Stimulated activated naive CD8-positive, alpha-beta T cell treated with anti-CD3 and anti-CD28 coated beads, Interleukin-15, amount 100 ng/mL, for 72 hours (primary cell): ENCODE measurements at regions not wholly inside any gene's neighbourhood (a gene's known extent, or its start where the extent isn't known, plus 50 kb on each side); places are given as distances from the start of the nearest gene placed in this dataset.

Experiments used
- ATAC-seq: fragments of 150-1000 bp; cut with Tn5 transposase; 2 replicates; pipeline ENCODE4 v1.10.0; 2021; ENCODE audit warnings: mild to moderate bottlenecking, moderate library complexity
- DNase-seq, 2 donors: peaks; one replicate each; pipeline ENCODE4 v3.0.0; 2021 to 2022
- H3K27ac Mint-ChIP-seq, 2 donors: one replicate each; pipeline ENCODE4 v1.8.0; 2022; ENCODE audit warnings: mild to moderate bottlenecking in 2 of 2, mixed read lengths in 2 of 2, moderate library complexity in 2 of 2
- H3K27me3 Mint-ChIP-seq: one replicate; pipeline ENCODE4 v1.8.0; 2022; ENCODE audit warnings: mixed read lengths
- H3K4me1 Mint-ChIP-seq: one replicate; pipeline ENCODE4 v1.8.0; 2022; ENCODE audit warnings: mild to moderate bottlenecking, mixed read lengths
- H3K4me3 Mint-ChIP-seq, 2 donors: one replicate each; pipeline ENCODE4 v1.8.0; 2022; ENCODE audit warnings: mild to moderate bottlenecking in 2 of 2, mixed read lengths in 2 of 2, moderate library complexity in 1 of 2
- H3K9me3 Mint-ChIP-seq, 2 donors: one replicate each; pipeline ENCODE4 v1.8.0; 2022; ENCODE audit warnings: mixed read lengths in 2 of 2

- Mint-ChIP-seq H3K4me1 (no peaks in the 10 kb centered on the region), H3K27ac (no peak overlapping the region), H3K9me3 (no peaks in the 10 kb centered on the region), H3K4me3 (no peak overlapping the region), H3K27me3 (peaks cover 9% of the 10 kb centered on the region)
- DNase-seq (no peak), ATAC-seq (no peak)
Measured at GRCh38 chr3:53996141-53996874, 104.6 kb upstream of the SELENOK start.

- ATAC-seq: no peak
- no peak overlapping the region for H3K27ac Mint-ChIP-seq
- no peak for DNase-seq
- H3K27me3 Mint-ChIP-seq: peaks cover 9% of the 10 kb centered on the region
- H3K4me1 Mint-ChIP-seq: no peaks in the 10 kb centered on the region
- no peaks in the 10 kb centered on the region for H3K9me3 Mint-ChIP-seq
- H3K4me3 Mint-ChIP-seq: no peak overlapping the region
Measured at GRCh38 chr3:53994986-53995603, 103.4 kb upstream of the SELENOK start.

- Mint-ChIP-seq H3K27ac (no peak overlapping the region), H3K9me3 (no peaks in the 10 kb centered on the region), H3K27me3 (no peaks in the 10 kb centered on the region), H3K4me3 (no peak overlapping the region), H3K4me1 (no peaks in the 10 kb centered on the region)
- ATAC-seq (no peak), DNase-seq (no peak)
Measured at GRCh38 chr3:53991240-53991639, 99.6 kb upstream of the SELENOK start.

- Mint-ChIP-seq H3K9me3 (no peaks in the 10 kb centered on the region), H3K4me3 (no peak overlapping the region), H3K27ac (no peak overlapping the region), H3K4me1 (no peaks in the 10 kb centered on the region), H3K27me3 (no peaks in the 10 kb centered on the region)
- ATAC-seq: no peak
- no peak for DNase-seq
Measured at GRCh38 chr3:53989946-53990345, 98.3 kb upstream of the SELENOK start.

- no peak for ATAC-seq
- H3K27ac Mint-ChIP-seq: no peak overlapping the region
Measured at GRCh38 chr3:53989451-53989850, 97.8 kb upstream of the SELENOK start.

GRCh38 chr3:53978386-53978785 is 86.7 kb upstream of the SELENOK start:
- H3K27me3 Mint-ChIP-seq: no peaks in the 10 kb centered on the region
- no peak overlapping the region for H3K27ac Mint-ChIP-seq
- DNase-seq (no peak), ATAC-seq (no peak)
- H3K9me3 Mint-ChIP-seq: peaks cover 25 to 29% of the 10 kb centered on the region in 2 donors
- H3K4me1 Mint-ChIP-seq: no peaks in the 10 kb centered on the region
- H3K4me3 Mint-ChIP-seq: no peak overlapping the region

More at GRCh38 chr3:53989451-53989850, 97.8 kb upstream of the SELENOK start:
- peaks cover 0 to 2% of the 10 kb centered on the region in 2 donors for H3K9me3 Mint-ChIP-seq
- H3K4me1 Mint-ChIP-seq: no peaks in the 10 kb centered on the region
- no peak overlapping the region for H3K4me3 Mint-ChIP-seq
- no peaks in the 10 kb centered on the region for H3K27me3 Mint-ChIP-seq
- DNase-seq: no peak

- Mint-ChIP-seq H3K9me3 (peaks cover 33 to 38% of the 10 kb centered on the region in 2 donors), H3K27ac (no peak overlapping the region), H3K27me3 (no peaks in the 10 kb centered on the region), H3K4me1 (no peaks in the 10 kb centered on the region), H3K4me3 (no peak overlapping the region)
- ATAC-seq (no peak), DNase-seq (no peak)
Measured at GRCh38 chr3:53975382-53975781, 83.7 kb upstream of the SELENOK start.

- DNase-seq (no peak), ATAC-seq (no peak)
- Mint-ChIP-seq H3K27me3 (no peaks in the 10 kb centered on the region), H3K4me3 (no peak overlapping the region), H3K9me3 (peaks cover 33% of the 10 kb centered on the region in 2 donors), H3K27ac (peak overlapping the region in 1 of 2 donors; percentile 59), H3K4me1 (no peaks in the 10 kb centered on the region)
Measured at GRCh38 chr3:53974324-53974723, 82.7 kb upstream of the SELENOK start.

GRCh38 chr3:53973905-53974304 is 82.2 kb upstream of the SELENOK start:
- no peaks in the 10 kb centered on the region for H3K27me3 Mint-ChIP-seq
- H3K27ac Mint-ChIP-seq: no peak overlapping the region
- no peak overlapping the region for H3K4me3 Mint-ChIP-seq
- peaks cover 33% of the 10 kb centered on the region in 2 donors for H3K9me3 Mint-ChIP-seq
- ATAC-seq: no peak
- no peaks in the 10 kb centered on the region for H3K4me1 Mint-ChIP-seq
- no peak for DNase-seq

GRCh38 chr3:53970661-53971060 is 79.0 kb upstream of the SELENOK start:
- Mint-ChIP-seq H3K27me3 (no peaks in the 10 kb centered on the region), H3K9me3 (peaks cover 25 to 28% of the 10 kb centered on the region in 2 donors), H3K4me1 (no peaks in the 10 kb centered on the region), H3K27ac (no peak overlapping the region), H3K4me3 (no peak overlapping the region)
- DNase-seq (no peak), ATAC-seq (no peak)

GRCh38 chr3:53969086-53969485 is 77.4 kb upstream of the SELENOK start:
- Mint-ChIP-seq H3K27ac (no peak overlapping the region), H3K9me3 (peaks cover 17 to 24% of the 10 kb centered on the region in 2 donors), H3K27me3 (no peaks in the 10 kb centered on the region), H3K4me3 (no peak overlapping the region), H3K4me1 (no peaks in the 10 kb centered on the region)
- DNase-seq (no peak), ATAC-seq (no peak)

- Mint-ChIP-seq H3K9me3 (no peaks in the 10 kb centered on the region), H3K27ac (no peak overlapping the region), H3K27me3 (peaks cover 15% of the 10 kb centered on the region), H3K4me3 (no peak overlapping the region), H3K4me1 (no peaks in the 10 kb centered on the region)
- ATAC-seq (no peak), DNase-seq (no peak)
Measured at GRCh38 chr3:53965291-53965690, 73.6 kb upstream of the SELENOK start.

GRCh38 chr3:53957831-53958230 is 66.2 kb upstream of the SELENOK start:
- no peak for DNase-seq
- peaks cover 21% of the 10 kb centered on the region for H3K27me3 Mint-ChIP-seq
- no peaks in the 10 kb centered on the region for H3K4me1 Mint-ChIP-seq
- no peak for ATAC-seq
- H3K27ac Mint-ChIP-seq: no peak overlapping the region
- H3K4me3 Mint-ChIP-seq: no peak overlapping the region
- no peaks in the 10 kb centered on the region for H3K9me3 Mint-ChIP-seq

GRCh38 chr3:53956586-53956985 is 64.9 kb upstream of the SELENOK start:
- ATAC-seq (no peak), DNase-seq (no peak)
- peaks cover 18% of the 10 kb centered on the region for H3K27me3 Mint-ChIP-seq
- no peaks in the 10 kb centered on the region for H3K9me3 Mint-ChIP-seq
- H3K4me1 Mint-ChIP-seq: no peaks in the 10 kb centered on the region
- H3K27ac Mint-ChIP-seq: no peak overlapping the region
- no peak overlapping the region for H3K4me3 Mint-ChIP-seq

- no peak for ATAC-seq
- no peak overlapping the region for H3K4me3 Mint-ChIP-seq
- no peak for DNase-seq
Measured at GRCh38 chr3:53949541-53949940, 57.9 kb upstream of the SELENOK start.

GRCh38 chr3:53948174-53948573 is 56.5 kb upstream of the SELENOK start:
- Mint-ChIP-seq H3K4me3 (no peak overlapping the region), H3K9me3 (peaks cover 10 to 13% of the 10 kb centered on the region in 2 donors), H3K4me1 (no peaks in the 10 kb centered on the region), H3K27me3 (peaks cover 10% of the 10 kb centered on the region), H3K27ac (no peak overlapping the region)
- DNase-seq: no peak
- ATAC-seq: no peak

More at GRCh38 chr3:53949541-53949940, 57.9 kb upstream of the SELENOK start:
- peaks cover 10 to 13% of the 10 kb centered on the region in 2 donors for H3K9me3 Mint-ChIP-seq
- no peaks in the 10 kb centered on the region for H3K4me1 Mint-ChIP-seq
- peaks cover 9% of the 10 kb centered on the region for H3K27me3 Mint-ChIP-seq
- H3K27ac Mint-ChIP-seq: no peak overlapping the region
